Thoracic aorta (tissue), 2 donors: ENCODE measurements at regions not wholly inside any gene's neighbourhood (a gene's known extent, or its start where the extent isn't known, plus 50 kb on each side); places are given as distances from the start of the nearest gene placed in this dataset.

ENCODE experiments used
- ATAC-seq: fragments of 150-250 bp; one replicate; pipeline ENCODE4 v1.8.0; 2017; ENCODE audit warnings: low read depth; ENCODE audit not compliant: insufficient number of reproducible peaks, low FRiP score
- DNase-seq: peaks from one replicate; pipeline ENCODE4 v3.0.0-alpha.2; 2020; ENCODE audit warnings: low spot score
- H3K27ac ChIP-seq, 2 donors: fragments of 200-600 bp; sonication (generic); 1 replicate in 1 of 2; 2 replicates in 1 of 2; pipeline ENCODE4 v1.5.1; 2016; ENCODE audit warnings: mild to moderate bottlenecking in 2 of 2, moderate library complexity in 2 of 2
- H3K27me3 ChIP-seq: fragments of 200-600 bp; sonication (generic); replicated peaks from 2 replicates; pipeline ENCODE4 v1.6.0; 2016; ENCODE audit warnings: mild to moderate bottlenecking; ENCODE audit not compliant: insufficient read depth
- H3K36me3 ChIP-seq: fragments of 200-600 bp; sonication (generic); one replicate; pipeline ENCODE4 v1.5.1; 2016
- H3K4me1 ChIP-seq, 2 donors: fragments of 200-600 bp; sonication (generic); 1 replicate in 1 of 2; 2 replicates in 1 of 2; pipeline versions ENCODE4 v1.5.1 to v1.6.0; 2016; ENCODE audit warnings: low read depth in 2 of 2, mild to moderate bottlenecking in 1 of 2; ENCODE audit not compliant: control insufficient read depth in 1 of 2
- H3K4me3 ChIP-seq: fragments of 200-600 bp; sonication (generic); 2 replicates; pipeline ENCODE4 v1.5.1; 2016; ENCODE audit warnings: mild to moderate bottlenecking
- H3K9me3 ChIP-seq: fragments of 200-600 bp; sonication (generic); 2 replicates; pipeline ENCODE4 v1.5.1; 2016
- TF ChIP-seq, protein P1 (sequence below): fragments of 200-600 bp; sonication (generic); IDR thresholded peaks from one replicate; pipeline ENCODE4 v1.5.1; 2019; ENCODE audit warnings: antibody characterized with exemption

DNA sequence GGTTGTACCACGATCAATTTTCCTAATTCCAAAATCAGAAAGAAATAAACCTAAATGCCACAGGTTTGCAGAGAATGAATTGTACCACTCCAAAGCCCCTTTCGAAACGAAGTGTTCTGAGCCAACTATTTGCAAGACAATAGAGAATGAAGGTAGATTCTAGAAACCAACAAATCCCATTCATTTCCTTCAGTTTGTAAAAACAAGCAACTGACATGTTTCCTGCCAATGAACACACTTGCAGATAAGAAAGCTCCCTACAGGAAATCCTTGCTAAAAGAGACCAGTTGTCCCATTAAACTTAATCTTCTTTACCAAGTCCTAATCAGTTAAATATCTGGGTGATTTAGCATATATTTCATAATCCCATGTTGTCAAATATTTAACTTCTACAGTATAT lies 198.4 kb upstream of the FOXN3 start:
- Histone ChIP-seq H3K4me3 (no peak overlapping the region), H3K27ac (no peak overlapping the region), H3K9me3 (no peaks in the 10 kb centered on the region), H3K4me1 (peaks cover 14 to 47% of the 10 kb centered on the region in 2 donors), H3K36me3 (no peaks in the 10 kb centered on the region), H3K27me3 (no peaks in the 10 kb centered on the region)
- TF ChIP-seq, protein P1, sequence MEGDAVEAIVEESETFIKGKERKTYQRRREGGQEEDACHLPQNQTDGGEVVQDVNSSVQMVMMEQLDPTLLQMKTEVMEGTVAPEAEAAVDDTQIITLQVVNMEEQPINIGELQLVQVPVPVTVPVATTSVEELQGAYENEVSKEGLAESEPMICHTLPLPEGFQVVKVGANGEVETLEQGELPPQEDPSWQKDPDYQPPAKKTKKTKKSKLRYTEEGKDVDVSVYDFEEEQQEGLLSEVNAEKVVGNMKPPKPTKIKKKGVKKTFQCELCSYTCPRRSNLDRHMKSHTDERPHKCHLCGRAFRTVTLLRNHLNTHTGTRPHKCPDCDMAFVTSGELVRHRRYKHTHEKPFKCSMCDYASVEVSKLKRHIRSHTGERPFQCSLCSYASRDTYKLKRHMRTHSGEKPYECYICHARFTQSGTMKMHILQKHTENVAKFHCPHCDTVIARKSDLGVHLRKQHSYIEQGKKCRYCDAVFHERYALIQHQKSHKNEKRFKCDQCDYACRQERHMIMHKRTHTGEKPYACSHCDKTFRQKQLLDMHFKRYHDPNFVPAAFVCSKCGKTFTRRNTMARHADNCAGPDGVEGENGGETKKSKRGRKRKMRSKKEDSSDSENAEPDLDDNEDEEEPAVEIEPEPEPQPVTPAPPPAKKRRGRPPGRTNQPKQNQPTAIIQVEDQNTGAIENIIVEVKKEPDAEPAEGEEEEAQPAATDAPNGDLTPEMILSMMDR = no peak
- ATAC-seq = no peak
- DNase-seq = no peak

DNA sequence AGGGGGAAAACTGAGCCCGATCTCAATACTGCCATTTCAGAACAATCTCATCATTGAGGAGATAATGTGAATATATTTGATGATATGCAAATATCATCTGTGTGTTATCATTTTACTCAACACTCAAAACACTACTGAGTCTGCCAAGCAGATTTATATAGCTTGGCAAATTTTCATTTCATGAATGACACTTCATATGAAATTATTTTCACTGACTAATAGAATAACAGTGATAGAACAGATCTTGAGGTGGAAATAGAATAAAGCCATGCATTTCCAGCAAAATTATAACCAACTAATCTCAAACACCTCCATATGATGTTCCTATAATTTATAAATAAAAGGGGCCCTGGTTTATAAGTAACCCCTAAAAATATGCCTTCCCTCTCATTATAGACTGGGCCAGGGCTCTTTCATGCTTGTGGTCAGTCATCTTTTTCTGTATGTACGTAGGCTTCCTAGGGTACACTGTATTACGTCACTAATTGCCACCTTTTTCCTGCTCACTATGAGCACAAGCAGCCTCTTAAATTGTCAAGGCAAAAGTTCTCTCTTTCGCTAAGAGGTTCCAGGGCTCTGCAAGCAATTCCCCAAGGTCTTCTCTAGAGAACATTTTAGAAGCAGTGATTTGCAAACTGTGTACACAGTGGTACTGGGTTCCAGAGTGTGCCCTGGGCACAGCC lies 197.1 kb upstream of the FOXN3 start:
- Histone ChIP-seq H3K27me3 (no peaks in the 10 kb centered on the region), H3K4me1 (peaks cover 14 to 39% of the 10 kb centered on the region in 2 donors), H3K36me3 (no peaks in the 10 kb centered on the region), H3K27ac (no peak overlapping the region), H3K4me3 (no peak overlapping the region), H3K9me3 (no peaks in the 10 kb centered on the region)
- TF ChIP-seq, protein P1 = no peak
- no peak for ATAC-seq
- no peak for DNase-seq

- no peak for DNase-seq
- Histone ChIP-seq H3K27ac (no peak overlapping the region), H3K4me1 (peaks cover 14 to 39% of the 10 kb centered on the region in 2 donors), H3K27me3 (no peaks in the 10 kb centered on the region), H3K9me3 (no peaks in the 10 kb centered on the region), H3K4me3 (no peak overlapping the region), H3K36me3 (no peaks in the 10 kb centered on the region)
- TF ChIP-seq, protein P1 = no peak
- no peak for ATAC-seq
Observed at GRCh38 chr14:89613260-89614008, 196.4 kb upstream of the FOXN3 start.

DNA sequence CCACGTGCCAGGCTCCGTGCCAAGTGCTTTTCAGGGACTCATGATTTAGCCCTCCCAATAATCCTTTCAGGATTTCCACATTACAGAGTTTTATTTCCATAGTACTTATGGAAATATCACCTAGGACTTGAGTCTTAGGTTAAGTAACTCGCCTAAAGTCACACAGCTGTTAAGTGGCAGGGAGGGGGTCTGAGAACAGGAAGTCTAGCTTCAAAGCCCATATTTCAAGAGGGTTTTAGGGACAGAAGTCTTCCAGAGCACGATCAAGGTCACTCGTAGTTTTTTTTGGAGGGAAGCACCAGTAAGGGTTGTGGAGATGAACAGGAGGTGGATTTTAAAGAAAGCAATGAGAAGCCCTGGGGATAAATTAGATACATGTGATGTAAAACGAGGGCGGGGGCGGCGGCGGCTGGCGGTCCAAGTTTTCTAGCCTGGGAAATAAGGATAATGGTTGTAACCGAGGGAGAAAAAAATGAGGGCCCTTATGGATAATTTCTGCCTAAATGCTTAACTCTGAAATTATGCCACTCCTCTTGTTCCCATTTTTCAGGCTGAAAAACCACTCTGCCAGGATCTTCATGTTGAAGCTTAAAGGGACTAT lies 192.6 kb upstream of the FOXN3 start:
- Histone ChIP-seq H3K36me3 (no peaks in the 10 kb centered on the region), H3K27ac (no peak overlapping the region)
- TF ChIP-seq, protein P1 = no peak

DNA sequence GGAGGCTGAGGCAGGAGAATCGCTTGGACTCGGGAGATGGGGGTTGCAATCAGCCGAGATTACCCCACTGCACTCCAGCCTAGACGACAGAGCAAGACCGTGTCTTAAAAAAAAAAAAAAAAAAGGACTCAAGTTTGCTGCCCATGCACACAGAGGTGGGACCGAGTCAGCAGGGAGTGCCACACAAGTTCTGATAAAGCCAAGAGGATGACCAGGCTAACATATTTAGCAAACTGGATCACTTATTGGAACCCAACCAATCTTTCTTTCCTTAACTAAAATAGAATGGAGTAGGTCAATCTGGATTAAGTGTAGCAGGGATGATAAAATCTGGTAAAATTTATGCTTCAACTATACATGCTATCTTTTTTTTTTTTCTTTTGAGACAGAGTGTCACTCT lies 190.4 kb upstream of the FOXN3 start:
- DNase-seq (no peak), ATAC-seq (no peak)
- H3K4me1 ChIP-seq = peaks cover 8% of the 10 kb centered on the region in 2 donors
- TF ChIP-seq, protein P1 = no peak
- no peak overlapping the region for H3K4me3 ChIP-seq
- H3K27ac ChIP-seq = peak overlapping the region in 1 of 2 donors; percentile 74
- H3K36me3 ChIP-seq = no peaks in the 10 kb centered on the region
- no peaks in the 10 kb centered on the region for H3K9me3 ChIP-seq
- H3K27me3 ChIP-seq = no peaks in the 10 kb centered on the region

More for the DNA sequence above, 192.6 kb upstream of the FOXN3 start:
- DNase-seq (no peak), ATAC-seq (no peak)
- H3K4me3 ChIP-seq = no peak overlapping the region
- peaks cover 0 to 10% of the 10 kb centered on the region in 2 donors for H3K4me1 ChIP-seq
- H3K27me3 ChIP-seq = no peaks in the 10 kb centered on the region
- H3K9me3 ChIP-seq = no peaks in the 10 kb centered on the region
